SU-DHL-6 (cell line): ENCODE measurements at regions not wholly inside any gene's neighbourhood (a gene's known extent, or its start where the extent isn't known, plus 50 kb on each side); places are given as distances from the start of the nearest gene placed in this dataset.

ENCODE experiments used
- CTCF ChIP-seq: fragments of 200-600 bp; sonication (generic); IDR thresholded peaks from one replicate; pipeline ENCODE4 v1.5.1; 2017; ENCODE audit warnings: antibody characterized with exemption, mild to moderate bottlenecking, low read length, moderate library complexity; ENCODE audit not compliant: insufficient read depth, poor library complexity, severe bottlenecking
- EZH2phosphoT487 ChIP-seq: fragments of 200-600 bp; sonication (generic), shearing (Covaris generic); conservative IDR thresholded peaks from 2 replicates; pipeline ENCODE4 v1.6.1; 2018; ENCODE audit warnings: mild to moderate bottlenecking, antibody characterized with exemption, low read length, moderate library complexity, mixed read lengths

GRCh38 chr10:128687927-128688549 lies 561.8 kb upstream of the MKI67 start:
- TF ChIP-seq CTCF (no peak), EZH2phosphoT487 (no peak)
